Effector memory CD8-positive, alpha-beta T cell (primary cell): ENCODE measurements at regions not wholly inside any gene's neighbourhood (a gene's known extent, or its start where the extent isn't known, plus 50 kb on each side); places are given as distances from the start of the nearest gene placed in this dataset.

Experiments used
- ATAC-seq: fragments of 150-1000 bp; cut with Tn5 transposase; replicated peaks from 2 replicates; pipeline ENCODE4 v1.10.0; 2021; ENCODE audit warnings: mild to moderate bottlenecking, moderate library complexity
- DNase-seq, 3 experiments: peaks; one replicate each; pipeline ENCODE4 v3.0.0; 2021
- H3K27ac Mint-ChIP-seq, 2 donors: one replicate each; pipeline ENCODE4 v1.8.0; 2022; ENCODE audit warnings: mild to moderate bottlenecking in 2 of 2, mixed read lengths in 2 of 2, moderate library complexity in 2 of 2
- H3K27me3 Mint-ChIP-seq, 2 donors: one replicate each; pipeline ENCODE4 v1.8.0; 2022; ENCODE audit warnings: mixed read lengths in 2 of 2
- H3K36me3 Mint-ChIP-seq: one replicate; pipeline ENCODE4 v1.8.0; 2022; ENCODE audit warnings: mild to moderate bottlenecking, moderate library complexity, mixed read lengths; ENCODE audit not compliant: insufficient read depth
- H3K4me1 Mint-ChIP-seq, 2 donors: one replicate each; pipeline ENCODE4 v1.8.0; 2022; ENCODE audit warnings: low read depth in 2 of 2, mixed read lengths in 2 of 2
- H3K4me3 Mint-ChIP-seq, 2 donors: one replicate each; pipeline ENCODE4 v1.8.0; 2022; ENCODE audit warnings: mild to moderate bottlenecking in 2 of 2, mixed read lengths in 2 of 2, moderate library complexity in 2 of 2
- H3K9me3 Mint-ChIP-seq, 2 donors: one replicate each; pipeline ENCODE4 v1.8.0; 2022; ENCODE audit warnings: mixed read lengths in 2 of 2

GRCh38 chr6:169913096-169913638, 161.7 kb downstream of the ERMARD start:
- no peak for ATAC-seq
- Mint-ChIP-seq H3K4me3 (peak overlapping the region in 1 of 2 donors; percentile 44), H3K9me3 (no peaks in the 10 kb centered on the region), H3K4me1 (peaks cover 6 to 8% of the 10 kb centered on the region in 2 donors), H3K27me3 (peaks cover 5 to 45% of the 10 kb centered on the region in 2 donors), H3K27ac (peak overlapping the region in 1 of 2 donors; percentile 33), H3K36me3 (no peaks in the 10 kb centered on the region)
- DNase-seq = no peak

- H3K27ac Mint-ChIP-seq = peak overlapping the region in 1 of 2 donors; percentile 33
- DNase-seq (no peak), ATAC-seq (no peak)
- H3K9me3 Mint-ChIP-seq = no peaks in the 10 kb centered on the region
- H3K36me3 Mint-ChIP-seq = no peaks in the 10 kb centered on the region
- no peak overlapping the region for H3K4me3 Mint-ChIP-seq
- H3K27me3 Mint-ChIP-seq = peaks cover 5 to 50% of the 10 kb centered on the region in 2 donors
- H3K4me1 Mint-ChIP-seq = peaks cover 6 to 8% of the 10 kb centered on the region in 2 donors
Observed at GRCh38 chr6:169912266-169913095, 161.1 kb downstream of the ERMARD start.

- Mint-ChIP-seq H3K36me3 (no peaks in the 10 kb centered on the region), H3K9me3 (no peaks in the 10 kb centered on the region)
Observed at GRCh38 chr6:169911264-169912263, 160.1 kb downstream of the ERMARD start.

GRCh38 chr6:169909113-169909512, 157.7 kb downstream of the ERMARD start:
- ATAC-seq (no peak), DNase-seq (no peak)
- H3K9me3 Mint-ChIP-seq = no peaks in the 10 kb centered on the region
- no peaks in the 10 kb centered on the region for H3K36me3 Mint-ChIP-seq
- H3K4me3 Mint-ChIP-seq = no peak overlapping the region
- H3K27me3 Mint-ChIP-seq = peaks cover 11 to 57% of the 10 kb centered on the region in 2 donors
- H3K27ac Mint-ChIP-seq = no peak overlapping the region
- H3K4me1 Mint-ChIP-seq = peaks cover 6 to 11% of the 10 kb centered on the region in 2 donors

More at GRCh38 chr6:169911264-169912263, 160.1 kb downstream of the ERMARD start:
- Mint-ChIP-seq H3K4me3 (no peak overlapping the region), H3K4me1 (peaks cover 6 to 8% of the 10 kb centered on the region in 2 donors), H3K27ac (no peak overlapping the region), H3K27me3 (peaks cover 5 to 57% of the 10 kb centered on the region in 2 donors)
- ATAC-seq (no peak), DNase-seq (no peak)

- peaks cover 6 to 11% of the 10 kb centered on the region in 2 donors for H3K4me1 Mint-ChIP-seq
- no peaks in the 10 kb centered on the region for H3K36me3 Mint-ChIP-seq
- DNase-seq = no peak
- H3K27me3 Mint-ChIP-seq = peaks cover 11 to 63% of the 10 kb centered on the region in 2 donors
- H3K4me3 Mint-ChIP-seq = no peak overlapping the region
- no peak for ATAC-seq
- H3K27ac Mint-ChIP-seq = no peak overlapping the region
- H3K9me3 Mint-ChIP-seq = no peaks in the 10 kb centered on the region
Observed at GRCh38 chr6:169908403-169908933, 157.0 kb downstream of the ERMARD start.

- H3K27ac Mint-ChIP-seq = no peak overlapping the region
Observed at GRCh38 chr6:169907419-169908115, 156.1 kb downstream of the ERMARD start.

GRCh38 chr6:169906688-169907418, 155.4 kb downstream of the ERMARD start:
- peaks cover 11 to 53% of the 10 kb centered on the region in 2 donors for H3K27me3 Mint-ChIP-seq
- DNase-seq (no peak), ATAC-seq (no peak)
- H3K27ac Mint-ChIP-seq = no peak overlapping the region
- no peak overlapping the region for H3K4me3 Mint-ChIP-seq
- H3K36me3 Mint-ChIP-seq = no peaks in the 10 kb centered on the region
- peaks cover 0 to 4% of the 10 kb centered on the region in 2 donors for H3K4me1 Mint-ChIP-seq
- H3K9me3 Mint-ChIP-seq = peaks cover 3 to 6% of the 10 kb centered on the region in 2 donors

More at GRCh38 chr6:169907419-169908115, 156.1 kb downstream of the ERMARD start:
- peaks cover 0 to 4% of the 10 kb centered on the region in 2 donors for H3K4me1 Mint-ChIP-seq
- H3K36me3 Mint-ChIP-seq = no peaks in the 10 kb centered on the region
- H3K4me3 Mint-ChIP-seq = no peak overlapping the region
- no peak for DNase-seq
- ATAC-seq = no peak
- peaks cover 11 to 60% of the 10 kb centered on the region in 2 donors for H3K27me3 Mint-ChIP-seq
- H3K9me3 Mint-ChIP-seq = no peaks in the 10 kb centered on the region

GRCh38 chr6:169906004-169906687, 154.7 kb downstream of the ERMARD start:
- H3K4me3 Mint-ChIP-seq = no peak overlapping the region
- peaks cover 5 to 13% of the 10 kb centered on the region in 2 donors for H3K9me3 Mint-ChIP-seq
- H3K27ac Mint-ChIP-seq = no peak overlapping the region
- H3K36me3 Mint-ChIP-seq = no peaks in the 10 kb centered on the region
- ATAC-seq (no peak), DNase-seq (no peak)
- peaks cover 0 to 4% of the 10 kb centered on the region in 2 donors for H3K4me1 Mint-ChIP-seq
- peaks cover 10 to 46% of the 10 kb centered on the region in 2 donors for H3K27me3 Mint-ChIP-seq

- Mint-ChIP-seq H3K4me1 (peaks cover 0 to 4% of the 10 kb centered on the region in 2 donors), H3K9me3 (peaks cover 5 to 17% of the 10 kb centered on the region in 2 donors), H3K4me3 (no peak overlapping the region), H3K27me3 (peaks cover 5 to 40% of the 10 kb centered on the region in 2 donors), H3K36me3 (no peaks in the 10 kb centered on the region), H3K27ac (no peak overlapping the region)
- DNase-seq (no peak), ATAC-seq (no peak)
Observed at GRCh38 chr6:169905041-169905807, 153.8 kb downstream of the ERMARD start.

- no peak for ATAC-seq
- Mint-ChIP-seq H3K4me1 (peaks cover 0 to 4% of the 10 kb centered on the region in 2 donors), H3K27me3 (peaks cover 5 to 40% of the 10 kb centered on the region in 2 donors), H3K4me3 (no peak overlapping the region), H3K27ac (peak overlapping the region in 1 of 2 donors; percentile 55), H3K36me3 (no peaks in the 10 kb centered on the region), H3K9me3 (peaks cover 5 to 17% of the 10 kb centered on the region in 2 donors)
- no peak for DNase-seq
Observed at GRCh38 chr6:169904051-169904922, 152.9 kb downstream of the ERMARD start.
